Astrocyte (in vitro differentiated cells and primary cell): ENCODE measurements at regions not wholly inside any gene's neighbourhood (a gene's known extent, or its start where the extent isn't known, plus 50 kb on each side); places are given as distances from the start of the nearest gene placed in this dataset.

Source experiments
- DNase-seq: peaks from one replicate; pipeline ENCODE4 v3.0.0-alpha.2; 2010; ENCODE audit warnings: low read depth
- FAIRE-seq: peaks from 2 replicates; lab custom pipeline; 2011; peaks lifted over from hg19 to GRCh38; lab: Jason Lieb, UNC
- H2AFZ ChIP-seq: 2 replicates; pipeline ENCODE4 v1.6.0; 2012; ENCODE audit warnings: low read depth, low read length, inconsistent platforms
- H3K27ac ChIP-seq: 2 replicates; pipeline ENCODE4 v1.5.1; 2011; ENCODE audit warnings: low read depth, low read length, inconsistent platforms
- H3K27me3 ChIP-seq: 2 replicates; pipeline ENCODE4 v1.6.0; 2011; ENCODE audit warnings: low read length, inconsistent platforms; ENCODE audit not compliant: insufficient read depth
- H3K36me3 ChIP-seq: 2 replicates; pipeline ENCODE4 v1.5.1; 2011; ENCODE audit warnings: low read length, inconsistent platforms; ENCODE audit not compliant: insufficient read depth
- H3K4me1 ChIP-seq: 2 replicates; pipeline ENCODE4 v1.5.1; 2011; ENCODE audit warnings: low read length, inconsistent platforms; ENCODE audit not compliant: insufficient read depth
- H3K4me2 ChIP-seq: 2 replicates; pipeline ENCODE4 v1.6.0; 2012; ENCODE audit warnings: low read length, inconsistent platforms
- H3K4me3 ChIP-seq: 2 replicates; pipeline ENCODE4 v1.5.1; 2011; ENCODE audit warnings: low read depth, mild to moderate bottlenecking, low read length, inconsistent platforms; ENCODE audit not compliant: insufficient read depth
- H3K79me2 ChIP-seq: 2 replicates; pipeline ENCODE4 v1.6.0; 2012; ENCODE audit warnings: mild to moderate bottlenecking, low read length, inconsistent platforms; ENCODE audit not compliant: insufficient read depth
- H3K9ac ChIP-seq: 2 replicates; pipeline ENCODE4 v1.6.0; 2012; ENCODE audit warnings: mild to moderate bottlenecking, low read length, inconsistent platforms
- H3K9me3 ChIP-seq: 2 replicates; pipeline ENCODE4 v1.5.1; 2012; ENCODE audit warnings: low read depth, mild to moderate bottlenecking, low read length, inconsistent platforms; ENCODE audit not compliant: insufficient read depth
- H4K20me1 ChIP-seq: 2 replicates; pipeline ENCODE4 v1.6.0; 2012; ENCODE audit warnings: low read length, inconsistent platforms; ENCODE audit not compliant: insufficient read depth
- H3K27ac Mint-ChIP-seq: one replicate; pipeline ENCODE4 v1.8.0; 2021; ENCODE audit warnings: mild to moderate bottlenecking, mixed read lengths; ENCODE audit not compliant: unreplicated experiment
- H3K27me3 Mint-ChIP-seq: one replicate; pipeline ENCODE4 v1.8.0; 2021; ENCODE audit warnings: low read depth, mixed read lengths; ENCODE audit not compliant: unreplicated experiment
- H3K36me3 Mint-ChIP-seq: one replicate; pipeline ENCODE4 v1.8.0; 2021; ENCODE audit warnings: low read depth, mixed read lengths; ENCODE audit not compliant: unreplicated experiment
- H3K4me1 Mint-ChIP-seq: one replicate; pipeline ENCODE4 v1.8.0; 2021; ENCODE audit warnings: low read depth, mixed read lengths; ENCODE audit not compliant: unreplicated experiment
- H3K4me3 Mint-ChIP-seq: one replicate; pipeline ENCODE4 v1.8.0; 2021; ENCODE audit warnings: mild to moderate bottlenecking, moderate library complexity, mixed read lengths; ENCODE audit not compliant: unreplicated experiment
- H3K9me3 Mint-ChIP-seq: one replicate; pipeline ENCODE4 v1.8.0; 2021; ENCODE audit warnings: mild to moderate bottlenecking, mixed read lengths; ENCODE audit not compliant: unreplicated experiment
- EZH2 ChIP-seq: IDR thresholded peaks from 2 replicates; pipeline ENCODE4 v1.6.1; 2012; ENCODE audit warnings: mild to moderate bottlenecking, low read length, inconsistent platforms; ENCODE audit not compliant: insufficient read depth
- TF ChIP-seq, protein P1 (sequence below): IDR thresholded peaks from 2 replicates; pipeline ENCODE4 v1.5.1; 2011; ENCODE audit warnings: low read depth, mild to moderate bottlenecking, inconsistent platforms, low read length, moderate library complexity; ENCODE audit not compliant: insufficient read depth

DNA sequence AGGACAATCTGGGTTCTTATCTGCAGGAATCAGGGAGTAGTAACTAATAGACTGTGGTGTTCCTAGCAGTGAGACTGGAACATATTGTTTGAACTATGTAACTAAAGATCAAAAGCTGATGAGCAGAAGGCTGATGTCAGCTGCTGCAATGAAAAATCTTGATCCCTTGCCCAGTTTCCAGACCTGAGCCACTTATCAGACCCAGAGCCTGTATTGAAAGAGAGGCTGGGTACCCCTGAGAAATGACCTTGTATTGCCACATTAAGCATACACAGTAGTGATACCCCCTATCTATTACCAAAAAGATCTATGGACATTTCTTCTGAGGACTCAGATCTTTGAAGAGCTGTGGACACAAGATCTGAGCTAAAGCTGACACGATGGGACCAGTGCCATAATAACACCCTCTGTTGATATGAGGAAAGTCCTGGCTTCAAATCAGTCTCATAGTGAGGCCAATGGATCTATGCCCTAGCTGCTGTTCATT, 178.0 kb upstream of the GALNT2 start:
- H3K4me1 ChIP-seq = no peaks in the 10 kb centered on the region
- FAIRE-seq = no peak
- H3K9ac ChIP-seq = no peak overlapping the region
- TF ChIP-seq, protein P1, sequence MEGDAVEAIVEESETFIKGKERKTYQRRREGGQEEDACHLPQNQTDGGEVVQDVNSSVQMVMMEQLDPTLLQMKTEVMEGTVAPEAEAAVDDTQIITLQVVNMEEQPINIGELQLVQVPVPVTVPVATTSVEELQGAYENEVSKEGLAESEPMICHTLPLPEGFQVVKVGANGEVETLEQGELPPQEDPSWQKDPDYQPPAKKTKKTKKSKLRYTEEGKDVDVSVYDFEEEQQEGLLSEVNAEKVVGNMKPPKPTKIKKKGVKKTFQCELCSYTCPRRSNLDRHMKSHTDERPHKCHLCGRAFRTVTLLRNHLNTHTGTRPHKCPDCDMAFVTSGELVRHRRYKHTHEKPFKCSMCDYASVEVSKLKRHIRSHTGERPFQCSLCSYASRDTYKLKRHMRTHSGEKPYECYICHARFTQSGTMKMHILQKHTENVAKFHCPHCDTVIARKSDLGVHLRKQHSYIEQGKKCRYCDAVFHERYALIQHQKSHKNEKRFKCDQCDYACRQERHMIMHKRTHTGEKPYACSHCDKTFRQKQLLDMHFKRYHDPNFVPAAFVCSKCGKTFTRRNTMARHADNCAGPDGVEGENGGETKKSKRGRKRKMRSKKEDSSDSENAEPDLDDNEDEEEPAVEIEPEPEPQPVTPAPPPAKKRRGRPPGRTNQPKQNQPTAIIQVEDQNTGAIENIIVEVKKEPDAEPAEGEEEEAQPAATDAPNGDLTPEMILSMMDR = no peak
- no peak for TF ChIP-seq EZH2
- peaks cover 3% of the 10 kb centered on the region for H3K36me3 Mint-ChIP-seq
- no peaks in the 10 kb centered on the region for H3K4me1 Mint-ChIP-seq
- H2AFZ ChIP-seq = no peak overlapping the region
- H3K79me2 ChIP-seq = no peaks in the 10 kb centered on the region
- no peak overlapping the region for H3K4me3 ChIP-seq
- H3K27ac ChIP-seq = no peak overlapping the region
- H3K4me2 ChIP-seq = no peak overlapping the region
- H3K27ac Mint-ChIP-seq = no peak overlapping the region
- no peaks in the 10 kb centered on the region for H4K20me1 ChIP-seq
- peaks cover 8% of the 10 kb centered on the region for H3K27me3 Mint-ChIP-seq
- no peaks in the 10 kb centered on the region for H3K36me3 ChIP-seq
- no peaks in the 10 kb centered on the region for H3K27me3 ChIP-seq
- no peak overlapping the region for H3K4me3 Mint-ChIP-seq
- H3K9me3 Mint-ChIP-seq = peaks cover 21% of the 10 kb centered on the region
- no peak for DNase-seq
- H3K9me3 ChIP-seq = no peaks in the 10 kb centered on the region

DNA sequence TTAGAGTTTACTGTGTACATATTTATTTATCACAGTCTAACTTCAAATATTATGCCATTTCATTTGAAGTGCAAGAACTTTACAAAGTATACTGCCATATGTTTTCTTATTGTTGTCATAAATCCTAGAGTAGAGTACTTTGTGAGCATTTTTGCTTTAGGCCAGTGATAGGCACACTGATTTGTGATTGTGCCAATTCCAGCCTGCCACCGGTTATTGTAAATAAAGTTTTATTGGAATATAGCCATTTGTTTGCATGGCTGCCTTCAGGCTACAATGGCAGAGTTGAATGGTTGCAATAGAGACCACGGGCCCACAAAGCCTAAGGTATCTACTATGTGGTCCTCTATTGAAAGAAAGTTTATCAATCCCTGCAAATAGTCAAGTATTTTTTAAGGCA, 175.8 kb upstream of the GALNT2 start:
- no peak overlapping the region for H2AFZ ChIP-seq
- Mint-ChIP-seq H3K36me3 (peaks cover 3% of the 10 kb centered on the region), H3K4me1 (peaks cover 3% of the 10 kb centered on the region), H3K27ac (no peak overlapping the region), H3K9me3 (peaks cover 19% of the 10 kb centered on the region), H3K4me3 (no peak overlapping the region), H3K27me3 (peaks cover 12% of the 10 kb centered on the region)
- H3K4me2 ChIP-seq = no peak overlapping the region
- H3K79me2 ChIP-seq = no peaks in the 10 kb centered on the region
- no peaks in the 10 kb centered on the region for H3K27me3 ChIP-seq
- no peak overlapping the region for H3K9ac ChIP-seq
- DNase-seq (no peak), FAIRE-seq (no peak)
- TF ChIP-seq, protein P1 = no peak
- no peaks in the 10 kb centered on the region for H4K20me1 ChIP-seq
- H3K4me1 ChIP-seq = no peaks in the 10 kb centered on the region
- H3K9me3 ChIP-seq = no peaks in the 10 kb centered on the region
- H3K36me3 ChIP-seq = no peaks in the 10 kb centered on the region
- no peak overlapping the region for H3K4me3 ChIP-seq
- H3K27ac ChIP-seq = no peak overlapping the region

DNA sequence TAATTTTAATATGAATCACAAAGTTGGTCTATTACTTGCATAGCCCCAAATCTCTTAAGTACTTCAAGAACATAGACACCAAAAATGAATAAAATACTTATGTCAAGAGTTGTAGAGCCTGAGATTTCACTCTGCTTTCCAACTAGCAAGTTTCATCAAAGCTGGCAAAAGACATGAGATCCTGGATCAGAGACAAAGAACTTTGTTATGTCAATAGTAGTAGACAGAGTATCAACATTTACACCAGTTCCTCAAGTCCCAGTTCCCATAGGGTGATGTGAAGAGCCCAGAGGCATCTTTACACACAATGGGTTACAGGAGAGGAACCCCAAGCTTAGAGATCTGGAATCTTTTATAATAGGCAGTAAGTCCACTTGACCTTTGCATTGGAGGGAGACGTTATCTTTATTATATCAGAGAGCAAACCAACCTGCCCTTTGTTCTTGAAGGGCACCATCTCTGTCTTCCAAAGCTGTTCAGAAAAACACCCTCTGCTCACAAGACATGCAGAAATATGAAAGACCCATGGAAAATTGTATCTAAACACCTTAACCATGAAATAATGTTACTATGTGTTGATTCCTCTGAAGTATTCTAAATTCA, 174.4 kb upstream of the GALNT2 start:
- no peak for FAIRE-seq
- TF ChIP-seq, protein P1 = no peak
- H3K9ac ChIP-seq = no peak overlapping the region
- H2AFZ ChIP-seq = no peak overlapping the region
- H3K9me3 ChIP-seq = no peaks in the 10 kb centered on the region
- H3K4me1 ChIP-seq = no peaks in the 10 kb centered on the region
- peaks cover 19% of the 10 kb centered on the region for H3K27me3 Mint-ChIP-seq
- no peaks in the 10 kb centered on the region for H3K27me3 ChIP-seq
- peaks cover 3% of the 10 kb centered on the region for H3K4me1 Mint-ChIP-seq
- no peak overlapping the region for H3K4me2 ChIP-seq
- no peak overlapping the region for H3K27ac Mint-ChIP-seq
- peaks cover 14% of the 10 kb centered on the region for H3K9me3 Mint-ChIP-seq
- no peaks in the 10 kb centered on the region for H3K36me3 ChIP-seq
- H4K20me1 ChIP-seq = no peaks in the 10 kb centered on the region
- H3K36me3 Mint-ChIP-seq = peaks cover 3% of the 10 kb centered on the region
- H3K4me3 ChIP-seq = no peak overlapping the region
- no peak overlapping the region for H3K4me3 Mint-ChIP-seq
- no peaks in the 10 kb centered on the region for H3K79me2 ChIP-seq
- no peak for DNase-seq
- H3K27ac ChIP-seq = no peak overlapping the region
